GM19372 (cell line): ENCODE measurements at regions not wholly inside any gene's neighbourhood (a gene's known extent, or its start where the extent isn't known, plus 50 kb on each side); places are given as distances from the start of the nearest gene placed in this dataset.
"Not testable (repeated sequence)": the region's sequence is repeated elsewhere in the genome, so short reads cannot be mapped to it uniquely, and the experiment has no call there.

Source experiments
- ATAC-seq: cut with Tn5 transposase; IDR thresholded peaks from one replicate; pipeline ENCODE4 v1.9.1; 2021; ENCODE audit warnings: mild to moderate bottlenecking, low read depth, moderate library complexity; ENCODE audit not compliant: unreplicated experiment

DNA sequence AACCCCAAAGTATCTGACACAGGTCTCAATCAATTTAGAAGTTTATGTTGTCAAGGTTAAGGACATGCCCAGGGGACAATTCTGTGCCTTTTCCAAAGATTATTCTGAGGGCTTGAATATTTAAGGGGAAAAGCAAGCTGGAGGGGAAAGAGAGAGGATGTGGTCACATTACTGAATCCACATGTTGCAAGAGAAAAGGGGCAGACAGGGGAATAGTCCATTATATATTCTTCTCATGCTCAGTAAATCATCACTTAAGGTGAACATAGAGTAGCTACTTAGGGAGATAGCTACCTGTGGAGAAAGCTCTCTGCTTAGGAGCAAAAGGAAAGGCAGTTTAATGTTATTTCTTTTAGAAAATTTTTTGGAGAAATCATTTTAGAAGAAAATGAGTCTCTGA is 751.6 kb downstream of the SI start:
- no peak for ATAC-seq

- ATAC-seq = no peak
These were observed 757.3 kb downstream of the SI start for GRCh38 chr3:164320962-164321361.

- no peak for ATAC-seq
These were observed 772.3 kb downstream of the SI start for GRCh38 chr3:164306042-164306441.

- ATAC-seq = no peak
These were observed 774.4 kb downstream of the SI start for GRCh38 chr3:164303894-164304293.

DNA sequence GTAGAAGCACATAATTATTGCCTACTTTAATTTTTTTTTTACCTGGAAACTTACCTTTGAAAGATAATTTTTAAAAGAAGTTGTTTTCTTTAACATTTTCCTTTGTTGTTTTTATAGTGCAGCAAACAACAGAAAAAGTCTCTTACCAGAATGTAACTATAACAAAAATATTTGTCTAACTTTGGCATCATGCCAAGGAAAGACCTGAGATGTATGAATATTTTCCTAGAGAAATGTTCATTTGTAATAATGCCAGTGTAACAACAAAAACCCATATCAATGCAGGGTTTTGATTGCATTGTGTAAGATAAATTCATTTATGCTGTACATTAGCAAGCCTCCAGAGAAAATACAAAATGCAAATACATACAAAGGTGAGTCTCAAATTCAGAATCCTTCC is 775.7 kb downstream of the SI start:
- ATAC-seq = no peak

DNA sequence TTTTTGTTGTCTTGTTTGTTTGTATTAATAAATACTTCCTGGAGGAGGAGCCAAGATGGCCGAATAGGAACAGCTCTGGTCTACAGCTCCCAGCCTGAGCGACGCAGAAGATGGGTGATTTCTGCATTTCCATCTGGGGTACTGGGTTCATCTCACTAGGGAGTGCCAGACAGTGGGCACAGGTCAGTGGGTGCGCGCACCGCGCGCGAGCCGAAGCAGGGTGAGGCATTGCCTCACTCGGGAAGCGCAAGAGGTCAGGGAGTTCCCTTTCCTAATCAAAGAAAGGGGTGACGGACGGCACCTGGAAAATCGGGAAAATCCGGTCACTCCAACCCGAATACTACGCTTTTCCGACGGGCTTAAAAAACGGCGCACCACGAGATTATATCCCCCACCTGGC is 786.8 kb downstream of the SI start:
- ATAC-seq = not testable (repeated sequence)

GRCh38 chr3:164278550-164278949 is 799.7 kb downstream of the SI start:
- no peak for ATAC-seq

DNA sequence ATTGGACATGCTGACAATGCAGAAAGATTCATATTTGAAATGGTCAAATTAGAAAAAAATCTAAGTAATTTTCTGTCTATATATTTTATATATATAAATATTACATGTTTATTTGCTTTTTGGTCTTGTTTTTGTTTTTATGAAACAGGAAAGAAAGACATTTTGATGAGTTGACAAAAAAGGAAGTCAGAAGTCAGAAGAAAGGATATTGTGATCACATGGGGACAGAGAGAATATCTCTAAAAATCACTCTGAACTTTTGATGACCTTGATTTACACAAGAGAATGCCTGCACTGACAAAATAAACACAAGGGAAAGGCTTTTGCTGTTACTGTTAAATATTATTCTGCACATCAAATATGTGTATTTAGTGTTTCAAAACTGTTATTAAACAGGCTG is 811.2 kb downstream of the SI start:
- no peak for ATAC-seq

- ATAC-seq = no peak
These were observed 827.4 kb downstream of the SI start for GRCh38 chr3:164250923-164251322.

DNA sequence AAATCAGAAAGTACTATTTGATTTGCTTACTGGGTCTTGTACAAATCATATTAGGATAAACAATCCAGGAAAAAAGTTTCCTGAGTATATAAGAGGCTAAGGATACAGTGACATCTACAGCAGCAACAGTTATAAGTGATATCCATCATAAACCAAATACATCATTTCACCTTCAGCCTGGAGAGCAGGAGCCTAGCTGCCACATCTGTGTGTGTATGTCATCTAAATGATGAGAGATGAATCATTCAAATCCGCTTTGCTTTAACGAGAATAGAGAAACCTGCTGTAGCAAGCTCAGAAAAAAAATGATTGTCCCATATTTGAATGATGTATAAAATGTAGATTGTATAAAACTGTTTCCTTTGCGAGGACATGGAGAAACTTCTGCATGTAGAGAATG is 841.4 kb downstream of the SI start:
- ATAC-seq = no peak

GRCh38 chr3:164235289-164236028 is 842.8 kb downstream of the SI start:
- ATAC-seq = no peak

GRCh38 chr3:164233951-164234350 is 844.3 kb downstream of the SI start:
- no peak for ATAC-seq

GRCh38 chr3:164231718-164232117 is 846.6 kb downstream of the SI start:
- no peak for ATAC-seq

- ATAC-seq = no peak
These were observed 847.8 kb downstream of the SI start for GRCh38 chr3:164230385-164231094.

- no peak for ATAC-seq
These were observed 854.2 kb downstream of the SI start for GRCh38 chr3:164224126-164224525.

DNA sequence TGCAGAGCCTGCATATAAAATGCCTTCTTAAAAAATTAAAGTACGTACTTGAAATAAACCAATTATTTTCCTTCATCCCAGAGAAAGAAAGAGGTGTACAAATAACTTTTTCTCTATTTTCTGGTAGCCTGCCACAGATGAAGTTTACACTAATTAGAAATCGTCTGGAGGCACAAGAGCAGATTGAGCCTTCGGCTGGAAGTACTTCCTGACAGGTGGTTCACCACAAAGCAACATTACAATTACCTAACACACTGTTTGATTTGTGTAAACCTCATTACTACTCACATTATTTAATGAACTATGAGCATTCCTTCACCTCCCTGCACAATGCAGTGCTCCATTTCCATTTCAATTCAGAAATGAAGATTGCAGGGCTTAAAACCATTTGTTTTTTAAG is 856.1 kb downstream of the SI start:
- no peak for ATAC-seq

- no peak for ATAC-seq
These were observed 857.0 kb downstream of the SI start for GRCh38 chr3:164221297-164221696.

GRCh38 chr3:164209363-164209762 is 868.9 kb downstream of the SI start:
- no peak for ATAC-seq

GRCh38 chr3:164208821-164209220 is 869.5 kb downstream of the SI start:
- no peak for ATAC-seq

DNA sequence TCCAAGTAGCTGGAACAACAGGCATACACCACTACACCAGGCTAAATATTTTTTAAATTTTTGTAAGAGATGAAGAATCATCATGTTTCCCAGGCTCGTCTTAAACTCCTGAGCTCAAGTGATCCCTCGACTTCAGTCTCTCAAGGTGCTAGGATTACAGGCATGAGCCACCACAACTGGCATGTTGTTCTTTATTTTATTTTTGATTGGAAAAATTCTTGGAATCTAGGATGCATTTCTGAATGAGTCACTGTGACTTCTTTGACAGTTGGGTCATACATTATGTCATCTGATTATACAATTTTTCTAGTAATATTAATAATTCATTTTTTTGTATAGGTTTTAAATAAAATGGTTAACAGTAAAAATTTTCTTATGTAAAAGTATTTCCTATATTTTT is 870.2 kb downstream of the SI start:
- ATAC-seq = no peak

GRCh38 chr3:164200053-164200823 is 878.1 kb downstream of the SI start:
- no peak for ATAC-seq
